Endothelial cell (in vitro differentiated cells): ENCODE measurements at regions not wholly inside any gene's neighbourhood (a gene's known extent, or its start where the extent isn't known, plus 50 kb on each side); places are given as distances from the start of the nearest gene placed in this dataset.

Experiments
- DNase-seq: peaks from one replicate; pipeline ENCODE4 v3.0.0; 2021; ENCODE audit warnings: low spot score
- H3K27ac Mint-ChIP-seq: one replicate; pipeline ENCODE4 v1.8.0; 2021; ENCODE audit warnings: mixed read lengths, inconsistent platforms; ENCODE audit not compliant: unreplicated experiment
- H3K27me3 Mint-ChIP-seq: one replicate; pipeline ENCODE4 v1.8.0; 2021; ENCODE audit warnings: mild to moderate bottlenecking, moderate library complexity, mixed read lengths, inconsistent platforms; ENCODE audit not compliant: unreplicated experiment
- H3K36me3 Mint-ChIP-seq: one replicate; pipeline ENCODE4 v1.8.0; 2021; ENCODE audit warnings: mild to moderate bottlenecking, low read depth, mixed read lengths, inconsistent platforms; ENCODE audit not compliant: unreplicated experiment
- H3K4me1 Mint-ChIP-seq: one replicate; pipeline ENCODE4 v1.8.0; 2021; ENCODE audit warnings: mild to moderate bottlenecking, mixed read lengths, inconsistent platforms; ENCODE audit not compliant: unreplicated experiment
- H3K4me3 Mint-ChIP-seq: one replicate; pipeline ENCODE4 v1.8.0; 2021; ENCODE audit warnings: mild to moderate bottlenecking, mixed read lengths, inconsistent platforms; ENCODE audit not compliant: unreplicated experiment
- H3K9me3 Mint-ChIP-seq: one replicate; pipeline ENCODE4 v1.8.0; 2021; ENCODE audit warnings: mixed read lengths, inconsistent platforms; ENCODE audit not compliant: unreplicated experiment
- TF ChIP-seq, protein P1 (sequence below): fragments of 200-600 bp; sonication (generic); IDR thresholded peaks from one replicate; pipeline ENCODE4 v1.5.0; 2021; ENCODE audit warnings: antibody characterized with exemption; ENCODE audit not compliant: unreplicated experiment

DNA sequence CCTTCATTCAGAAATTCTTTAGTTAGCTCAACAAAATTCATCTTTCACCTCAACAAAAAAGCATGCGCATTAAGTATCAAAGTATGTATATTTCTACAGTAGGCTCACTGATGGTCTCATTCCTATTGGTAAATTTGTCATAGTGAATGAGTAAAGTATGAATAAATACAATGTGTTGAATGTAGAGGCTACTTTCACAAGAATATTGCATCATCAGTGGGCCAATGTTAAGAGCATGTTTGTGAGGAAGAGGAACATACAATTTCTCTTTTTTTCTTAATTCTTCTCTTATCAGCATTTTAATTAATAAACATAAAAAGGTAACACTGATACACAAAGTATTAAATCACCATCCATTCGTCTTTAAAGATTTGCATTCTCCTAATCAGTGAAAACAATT is 505.1 kb downstream of the CETN3 start:
- no peak for DNase-seq
- H3K4me3 Mint-ChIP-seq = no peak overlapping the region
- no peaks in the 10 kb centered on the region for H3K27me3 Mint-ChIP-seq
- H3K4me1 Mint-ChIP-seq = no peaks in the 10 kb centered on the region
- H3K27ac Mint-ChIP-seq = no peak overlapping the region
- TF ChIP-seq, protein P1, sequence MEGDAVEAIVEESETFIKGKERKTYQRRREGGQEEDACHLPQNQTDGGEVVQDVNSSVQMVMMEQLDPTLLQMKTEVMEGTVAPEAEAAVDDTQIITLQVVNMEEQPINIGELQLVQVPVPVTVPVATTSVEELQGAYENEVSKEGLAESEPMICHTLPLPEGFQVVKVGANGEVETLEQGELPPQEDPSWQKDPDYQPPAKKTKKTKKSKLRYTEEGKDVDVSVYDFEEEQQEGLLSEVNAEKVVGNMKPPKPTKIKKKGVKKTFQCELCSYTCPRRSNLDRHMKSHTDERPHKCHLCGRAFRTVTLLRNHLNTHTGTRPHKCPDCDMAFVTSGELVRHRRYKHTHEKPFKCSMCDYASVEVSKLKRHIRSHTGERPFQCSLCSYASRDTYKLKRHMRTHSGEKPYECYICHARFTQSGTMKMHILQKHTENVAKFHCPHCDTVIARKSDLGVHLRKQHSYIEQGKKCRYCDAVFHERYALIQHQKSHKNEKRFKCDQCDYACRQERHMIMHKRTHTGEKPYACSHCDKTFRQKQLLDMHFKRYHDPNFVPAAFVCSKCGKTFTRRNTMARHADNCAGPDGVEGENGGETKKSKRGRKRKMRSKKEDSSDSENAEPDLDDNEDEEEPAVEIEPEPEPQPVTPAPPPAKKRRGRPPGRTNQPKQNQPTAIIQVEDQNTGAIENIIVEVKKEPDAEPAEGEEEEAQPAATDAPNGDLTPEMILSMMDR = no peak
- no peaks in the 10 kb centered on the region for H3K9me3 Mint-ChIP-seq
- H3K36me3 Mint-ChIP-seq = no peaks in the 10 kb centered on the region

DNA sequence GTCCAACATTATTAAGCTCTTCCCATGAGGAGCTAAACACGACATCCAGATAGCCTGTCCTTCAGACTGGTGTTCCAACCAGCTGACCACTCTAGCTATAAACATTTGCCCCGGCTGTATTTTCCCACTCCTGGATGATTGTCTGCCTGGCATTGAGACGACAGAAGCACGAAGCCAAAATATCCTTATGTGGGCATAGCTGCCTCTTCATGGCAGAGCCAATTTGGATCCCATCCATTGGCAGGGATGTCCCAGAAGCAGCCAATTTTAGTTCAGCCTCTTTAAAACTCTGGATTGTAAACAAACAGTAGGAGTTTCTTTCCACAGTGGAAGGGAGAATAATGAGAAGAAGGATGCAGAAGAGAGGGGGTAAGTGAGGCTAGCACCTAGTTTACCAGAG is 507.6 kb downstream of the CETN3 start:
- no peaks in the 10 kb centered on the region for H3K27me3 Mint-ChIP-seq
- DNase-seq = no peak
- no peaks in the 10 kb centered on the region for H3K4me1 Mint-ChIP-seq
- H3K36me3 Mint-ChIP-seq = no peaks in the 10 kb centered on the region
- H3K9me3 Mint-ChIP-seq = no peaks in the 10 kb centered on the region
- no peak overlapping the region for H3K4me3 Mint-ChIP-seq
- no peak overlapping the region for H3K27ac Mint-ChIP-seq
- TF ChIP-seq, protein P1 = no peak

DNA sequence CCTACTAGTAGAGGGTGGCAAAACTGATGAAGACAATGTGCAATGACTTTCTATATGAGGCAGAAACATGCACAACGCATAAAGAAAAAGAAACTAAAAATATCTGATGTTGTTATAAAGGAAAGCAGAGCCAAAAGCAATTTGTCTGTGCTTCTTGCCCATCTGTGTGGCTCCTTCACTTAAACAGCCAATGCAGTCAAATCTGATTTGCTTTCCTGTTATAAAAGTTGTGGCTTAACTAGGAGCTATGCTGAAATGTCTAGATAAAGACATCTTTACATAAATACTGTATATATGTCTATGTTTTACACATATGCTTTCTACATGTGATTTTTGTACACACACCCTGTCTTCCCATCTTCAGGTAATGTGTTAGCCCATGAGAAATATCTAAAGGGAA is 508.2 kb downstream of the CETN3 start:
- H3K4me1 Mint-ChIP-seq = no peaks in the 10 kb centered on the region
- no peak for DNase-seq

DNA sequence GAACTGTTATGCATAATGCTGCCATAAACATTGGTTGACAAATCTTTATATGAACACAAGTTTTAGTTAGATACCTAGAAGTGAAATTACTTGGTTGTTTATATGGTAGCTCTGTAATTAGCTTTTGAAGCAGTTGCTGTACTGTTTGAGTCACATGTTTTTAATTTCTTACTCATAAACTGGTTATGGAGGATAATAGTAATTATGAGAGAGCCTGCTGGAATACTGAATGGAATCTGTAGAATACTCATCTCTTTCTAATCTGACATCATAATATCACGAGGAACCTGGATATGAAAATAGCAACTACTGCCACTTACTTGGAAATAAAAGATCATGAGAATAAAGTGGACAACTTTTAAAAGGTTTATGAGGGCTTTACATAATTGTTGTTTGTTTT is 509.2 kb downstream of the CETN3 start:
- no peaks in the 10 kb centered on the region for H3K9me3 Mint-ChIP-seq
- DNase-seq = no peak
- no peak overlapping the region for H3K27ac Mint-ChIP-seq
- TF ChIP-seq, protein P1 = no peak
- no peaks in the 10 kb centered on the region for H3K4me1 Mint-ChIP-seq
- no peaks in the 10 kb centered on the region for H3K27me3 Mint-ChIP-seq
- no peaks in the 10 kb centered on the region for H3K36me3 Mint-ChIP-seq
- no peak overlapping the region for H3K4me3 Mint-ChIP-seq

More for the DNA sequence above, 508.2 kb downstream of the CETN3 start:
- Mint-ChIP-seq H3K9me3 (no peaks in the 10 kb centered on the region), H3K27ac (no peak overlapping the region), H3K36me3 (no peaks in the 10 kb centered on the region), H3K4me3 (no peak overlapping the region), H3K27me3 (no peaks in the 10 kb centered on the region)
- TF ChIP-seq, protein P1 = no peak

DNA sequence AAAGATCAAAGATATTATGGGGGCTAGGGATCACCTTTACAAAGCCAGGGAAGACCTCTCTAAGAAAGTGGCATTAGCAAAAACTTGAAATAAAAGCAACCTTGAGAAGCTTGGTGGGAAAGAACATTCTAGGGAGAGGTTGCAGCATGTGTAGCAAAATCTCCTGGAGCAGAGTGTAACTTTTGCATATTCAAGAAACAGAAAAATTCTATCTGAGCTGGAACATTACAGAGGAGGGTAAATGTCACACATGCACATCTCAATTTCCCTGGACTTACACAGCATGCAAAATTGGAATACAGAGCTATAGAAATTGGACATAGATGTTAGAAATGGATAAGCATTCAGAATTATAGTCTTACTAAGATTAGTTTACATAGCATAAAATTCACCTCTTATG is 510.0 kb downstream of the CETN3 start:
- Mint-ChIP-seq H3K4me1 (no peaks in the 10 kb centered on the region), H3K4me3 (no peak overlapping the region), H3K36me3 (no peaks in the 10 kb centered on the region)

More for the DNA sequence above, 510.0 kb downstream of the CETN3 start:
- H3K9me3 Mint-ChIP-seq = no peaks in the 10 kb centered on the region
- no peaks in the 10 kb centered on the region for H3K27me3 Mint-ChIP-seq
- TF ChIP-seq, protein P1 = no peak
- DNase-seq = no peak
- no peak overlapping the region for H3K27ac Mint-ChIP-seq
